GM06990 (cell line): ENCODE measurements at regions not wholly inside any gene's neighbourhood (a gene's known extent, or its start where the extent isn't known, plus 50 kb on each side); places are given as distances from the start of the nearest gene placed in this dataset.

Experiments
- DNase-seq: peaks from one replicate; pipeline ENCODE4 v3.0.0-alpha.2; 2011; ENCODE audit not compliant: insufficient read length; ENCODE audit errors: extremely low read depth
- H3K27me3 ChIP-seq: replicated peaks from 2 replicates; pipeline ENCODE4 v1.6.0; 2011; ENCODE audit warnings: low read length; ENCODE audit not compliant: control insufficient read depth, insufficient read depth
- H3K36me3 ChIP-seq: 2 replicates; pipeline ENCODE4 v1.5.1; 2011; ENCODE audit warnings: low read length; ENCODE audit not compliant: control insufficient read depth, insufficient read depth
- H3K4me3 ChIP-seq: replicated peaks from 2 replicates; pipeline ENCODE4 v1.5.1; 2011; ENCODE audit warnings: low read depth, mild to moderate bottlenecking, control low read depth, low read length
- TF ChIP-seq, protein P1 (sequence below): IDR thresholded peaks from 2 replicates; pipeline ENCODE4 v1.5.1; 2011; ENCODE audit warnings: low read length, control low read depth, mild to moderate bottlenecking, inconsistent platforms; ENCODE audit not compliant: insufficient read depth, poor library complexity, severe bottlenecking

DNA sequence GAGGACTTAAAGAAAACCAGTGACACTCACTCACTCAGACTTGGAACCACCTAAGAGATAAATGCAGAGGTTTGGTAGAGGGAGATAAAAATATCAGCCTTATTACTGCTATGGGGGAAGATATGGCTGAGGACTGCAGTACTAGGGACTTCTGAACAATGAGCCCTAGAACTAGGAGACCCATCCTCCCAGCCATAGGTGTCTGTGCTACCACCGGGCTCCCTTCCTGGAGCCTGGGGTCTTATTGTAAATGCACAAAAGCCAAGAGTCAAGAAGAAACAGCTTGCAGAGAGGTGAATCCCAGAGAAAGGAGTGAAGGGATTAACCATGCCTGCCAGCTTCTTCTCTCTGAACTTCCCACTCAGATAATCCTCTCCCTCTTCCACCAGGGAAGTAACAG lies 108.3 kb upstream of the AKR1E2 start:
- H3K36me3 ChIP-seq, result no peaks in the 10 kb centered on the region
- no peaks in the 10 kb centered on the region for H3K27me3 ChIP-seq
- no peak overlapping the region for H3K4me3 ChIP-seq
- TF ChIP-seq, protein P1, sequence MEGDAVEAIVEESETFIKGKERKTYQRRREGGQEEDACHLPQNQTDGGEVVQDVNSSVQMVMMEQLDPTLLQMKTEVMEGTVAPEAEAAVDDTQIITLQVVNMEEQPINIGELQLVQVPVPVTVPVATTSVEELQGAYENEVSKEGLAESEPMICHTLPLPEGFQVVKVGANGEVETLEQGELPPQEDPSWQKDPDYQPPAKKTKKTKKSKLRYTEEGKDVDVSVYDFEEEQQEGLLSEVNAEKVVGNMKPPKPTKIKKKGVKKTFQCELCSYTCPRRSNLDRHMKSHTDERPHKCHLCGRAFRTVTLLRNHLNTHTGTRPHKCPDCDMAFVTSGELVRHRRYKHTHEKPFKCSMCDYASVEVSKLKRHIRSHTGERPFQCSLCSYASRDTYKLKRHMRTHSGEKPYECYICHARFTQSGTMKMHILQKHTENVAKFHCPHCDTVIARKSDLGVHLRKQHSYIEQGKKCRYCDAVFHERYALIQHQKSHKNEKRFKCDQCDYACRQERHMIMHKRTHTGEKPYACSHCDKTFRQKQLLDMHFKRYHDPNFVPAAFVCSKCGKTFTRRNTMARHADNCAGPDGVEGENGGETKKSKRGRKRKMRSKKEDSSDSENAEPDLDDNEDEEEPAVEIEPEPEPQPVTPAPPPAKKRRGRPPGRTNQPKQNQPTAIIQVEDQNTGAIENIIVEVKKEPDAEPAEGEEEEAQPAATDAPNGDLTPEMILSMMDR, result no peak
- DNase-seq, result no peak

DNA sequence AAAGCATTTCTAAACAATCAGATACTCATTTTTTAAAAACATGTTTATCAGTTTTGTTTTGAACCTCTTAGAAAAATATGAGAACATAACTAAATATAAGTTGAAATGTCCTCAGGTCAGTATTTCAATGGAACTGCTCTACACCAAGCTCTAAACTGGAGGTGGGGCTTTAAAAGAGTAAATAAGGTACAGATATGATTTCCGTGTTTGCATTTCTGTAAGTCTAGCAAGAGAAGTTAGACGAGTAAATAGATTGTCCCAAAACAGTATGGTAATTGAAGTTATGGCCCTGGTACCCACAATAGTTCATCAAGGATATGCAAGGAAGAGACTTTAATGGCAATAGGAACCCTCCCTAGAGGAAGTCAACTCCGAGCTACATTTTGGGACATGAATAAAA lies 115.1 kb upstream of the AKR1E2 start:
- DNase-seq, result no peak
- Histone ChIP-seq H3K36me3 (no peaks in the 10 kb centered on the region), H3K27me3 (no peaks in the 10 kb centered on the region), H3K4me3 (no peak overlapping the region)
- TF ChIP-seq, protein P1, result no peak

DNA sequence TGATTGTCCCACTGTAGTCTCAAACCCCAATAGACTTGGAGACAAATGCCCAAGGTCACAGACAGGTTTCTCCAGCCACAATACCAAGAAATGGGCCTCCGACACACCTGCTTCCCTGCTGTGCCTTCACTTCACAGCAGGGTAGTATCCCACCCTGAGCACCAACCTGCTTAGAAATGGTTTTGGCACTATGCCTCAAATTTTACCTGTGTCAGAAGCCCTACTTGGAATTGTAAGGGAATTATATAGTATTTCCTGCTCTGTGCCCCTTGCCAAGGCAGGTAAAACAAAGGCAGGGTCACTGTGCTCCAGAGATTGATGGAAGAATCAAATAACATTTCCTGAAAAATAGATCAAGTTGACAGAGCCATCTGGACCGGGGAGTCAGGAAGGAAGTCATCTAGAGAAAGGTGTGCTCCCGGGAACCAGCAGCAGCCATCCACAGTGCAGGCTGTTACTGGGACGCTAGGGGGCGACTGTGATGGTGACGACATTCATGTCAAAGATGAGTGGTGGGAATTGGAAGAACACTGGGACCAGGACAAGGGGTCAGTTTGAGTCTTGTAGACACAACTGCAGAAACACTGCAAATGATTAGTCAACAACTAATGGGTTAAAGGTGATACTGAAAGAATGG lies 117.8 kb upstream of the AKR1E2 start:
- Histone ChIP-seq H3K36me3 (no peaks in the 10 kb centered on the region), H3K4me3 (no peak overlapping the region), H3K27me3 (no peaks in the 10 kb centered on the region)
- TF ChIP-seq, protein P1, result peak; percentile 61
- DNase-seq, result no peak

GRCh38 chr10:4707221-4707620 lies 118.8 kb upstream of the AKR1E2 start:
- no peak for DNase-seq
- TF ChIP-seq, protein P1, result no peak
- Histone ChIP-seq H3K27me3 (no peaks in the 10 kb centered on the region), H3K36me3 (no peaks in the 10 kb centered on the region), H3K4me3 (no peak overlapping the region)

GRCh38 chr10:4704034-4704545 lies 121.9 kb upstream of the AKR1E2 start:
- Histone ChIP-seq H3K27me3 (no peaks in the 10 kb centered on the region), H3K36me3 (no peaks in the 10 kb centered on the region), H3K4me3 (no peak overlapping the region)
- no peak for DNase-seq
- TF ChIP-seq, protein P1, result no peak

DNA sequence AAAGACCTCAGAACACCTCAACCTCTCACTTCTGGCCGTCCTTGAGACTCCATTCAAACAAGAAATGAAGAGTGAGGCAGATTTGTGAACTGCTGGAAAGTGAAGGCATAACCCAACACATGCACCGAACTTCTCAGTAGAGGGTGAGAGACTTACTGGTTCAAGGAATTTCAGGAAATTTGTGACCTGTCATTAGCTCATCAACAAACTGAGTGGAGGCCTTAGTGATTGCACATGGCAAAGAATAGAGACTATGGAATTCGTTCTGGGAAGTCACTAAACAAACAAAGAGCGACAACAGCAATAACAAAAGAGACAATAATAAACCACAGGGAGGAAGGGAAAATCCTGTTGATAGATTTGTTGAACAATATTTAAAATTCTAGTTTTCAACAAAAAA lies 125.0 kb upstream of the AKR1E2 start:
- TF ChIP-seq, protein P1, result no peak
- Histone ChIP-seq H3K27me3 (no peaks in the 10 kb centered on the region), H3K36me3 (no peaks in the 10 kb centered on the region), H3K4me3 (no peak overlapping the region)
- DNase-seq, result no peak
